ENCODE measurements at regions not wholly inside any gene's neighbourhood (a gene's known extent, or its start where the extent isn't known, plus 50 kb on each side); places are given as distances from the start of the nearest gene placed in this dataset.

DNA sequence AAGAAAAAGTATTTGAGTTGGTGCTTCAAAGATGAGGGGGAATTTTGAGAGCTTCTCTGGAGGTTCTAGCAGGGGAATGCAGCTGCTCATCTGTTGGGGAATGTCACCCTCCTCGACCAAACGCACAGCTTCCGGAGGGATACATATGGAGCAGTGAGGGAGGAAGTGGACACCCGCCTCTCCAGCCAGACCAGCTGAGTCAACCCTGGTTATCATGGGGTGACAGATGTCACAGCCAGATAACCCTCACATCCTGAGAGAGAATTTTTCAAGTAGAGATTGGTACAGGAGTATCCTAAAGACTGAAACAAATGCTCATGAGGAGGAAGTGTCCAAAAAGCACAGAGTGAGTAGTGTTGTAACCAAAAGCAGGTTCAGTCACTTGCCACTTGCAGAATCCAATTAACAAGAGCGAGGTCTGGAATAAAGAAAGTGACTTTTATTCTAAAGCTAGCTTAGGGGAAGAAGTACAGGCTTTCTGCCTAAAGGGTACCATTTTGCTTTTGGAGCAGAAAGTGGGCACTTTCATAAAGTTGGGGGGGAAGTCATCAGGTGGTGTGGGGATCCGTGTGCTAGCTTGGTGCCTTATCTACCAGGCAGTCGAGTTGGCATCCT is 395.2 kb downstream of the RAD51AP2 start:
- DNase-seq, result no peak

GRCh38 chr2:17115466-17115865 is 402.8 kb downstream of the RAD51AP2 start:
- no peak for DNase-seq

- DNase-seq, result no peak
Measured at GRCh38 chr2:17115042-17115441, 403.2 kb downstream of the RAD51AP2 start.

DNA sequence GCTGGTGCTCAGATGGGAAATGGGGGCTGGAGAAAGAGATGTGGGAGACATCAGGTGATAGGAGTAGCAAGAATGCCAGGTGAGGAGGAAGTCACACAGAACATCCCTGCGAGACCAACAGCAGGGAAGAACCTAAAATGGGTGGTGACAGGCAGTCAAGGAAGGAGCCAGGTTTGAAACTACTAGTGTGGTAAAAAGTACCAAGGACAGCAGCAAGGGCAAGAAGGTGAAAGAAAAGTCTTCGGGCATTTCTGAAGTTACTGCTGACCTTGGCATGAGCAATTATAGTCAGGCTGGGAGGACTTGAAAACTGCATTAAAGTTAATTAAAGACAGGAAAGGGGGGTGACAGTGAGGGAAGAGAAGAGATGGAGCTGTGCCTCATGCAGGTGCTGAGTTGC is 410.4 kb downstream of the RAD51AP2 start:
- no peak for DNase-seq

- DNase-seq, result no peak
Measured at GRCh38 chr2:17107151-17107550, 411.1 kb downstream of the RAD51AP2 start.

GRCh38 chr2:17106418-17106817 is 411.8 kb downstream of the RAD51AP2 start:
- DNase-seq, result no peak

DNA sequence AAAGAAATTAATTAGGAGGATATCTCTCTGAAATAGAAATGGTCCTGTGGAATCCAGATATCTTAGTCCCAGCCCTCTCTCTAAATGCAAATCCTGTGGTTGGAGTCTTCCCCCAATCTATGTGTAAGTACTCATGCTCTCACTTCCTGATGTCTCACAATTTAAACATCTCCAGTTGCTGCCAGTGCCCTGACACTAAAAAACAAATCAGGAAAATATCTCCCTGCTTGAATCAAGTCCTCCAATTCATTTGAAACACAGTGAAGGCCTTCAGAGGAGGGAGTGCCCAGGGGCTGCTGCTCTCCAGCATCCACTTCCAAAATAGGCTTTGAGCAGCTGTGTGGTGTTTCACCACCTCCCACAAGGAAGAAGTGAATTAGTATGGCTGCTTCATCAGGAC is 413.8 kb downstream of the RAD51AP2 start:
- DNase-seq, result no peak

GRCh38 chr2:17101596-17101995 is 416.6 kb downstream of the RAD51AP2 start:
- no peak for DNase-seq

- DNase-seq, result no peak
Measured at GRCh38 chr2:17101091-17101490, 417.1 kb downstream of the RAD51AP2 start.

DNA sequence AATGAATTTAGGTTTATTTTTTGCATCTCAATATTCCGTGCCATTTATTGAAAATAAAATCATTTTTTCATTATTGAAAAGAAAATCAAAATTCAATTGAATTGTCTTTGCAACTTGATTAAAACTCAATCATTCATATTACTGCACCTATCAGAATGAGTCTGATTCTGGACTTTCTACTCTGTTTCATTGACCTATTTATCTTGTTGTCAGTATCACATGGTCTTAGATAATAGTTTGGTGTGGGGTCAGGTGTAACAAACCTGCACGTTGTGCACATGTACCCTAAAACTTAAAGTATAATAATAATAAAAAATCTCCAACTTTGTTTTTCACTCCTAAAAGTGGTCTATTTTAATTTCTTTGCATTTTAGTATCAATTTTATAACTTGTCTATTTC is 422.9 kb downstream of the RAD51AP2 start:
- DNase-seq, result no peak

DNA sequence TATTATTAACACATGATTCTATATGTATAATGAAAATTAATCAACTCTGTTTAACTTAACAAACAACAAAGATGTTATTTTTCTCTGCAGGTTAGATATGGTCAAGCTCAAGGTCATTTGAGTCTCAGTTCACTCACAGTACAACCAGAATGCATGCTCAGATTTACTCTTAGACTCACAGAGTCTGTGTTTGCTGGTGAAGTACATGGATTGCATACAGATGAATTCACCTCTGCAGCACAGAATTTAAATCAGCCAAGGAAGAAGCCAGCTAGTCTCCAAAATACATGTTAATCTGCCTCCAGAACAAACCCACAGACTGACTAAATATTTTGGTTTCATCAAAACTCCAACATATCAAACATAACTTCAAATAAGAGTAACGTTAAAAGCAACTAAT is 424.5 kb downstream of the RAD51AP2 start:
- DNase-seq, result no peak

GRCh38 chr2:17086990-17087389 is 421.4 kb upstream of the CYRIA start:
- no peak for DNase-seq

GRCh38 chr2:17085546-17086202 is 420.0 kb upstream of the CYRIA start:
- DNase-seq, result no peak

DNA sequence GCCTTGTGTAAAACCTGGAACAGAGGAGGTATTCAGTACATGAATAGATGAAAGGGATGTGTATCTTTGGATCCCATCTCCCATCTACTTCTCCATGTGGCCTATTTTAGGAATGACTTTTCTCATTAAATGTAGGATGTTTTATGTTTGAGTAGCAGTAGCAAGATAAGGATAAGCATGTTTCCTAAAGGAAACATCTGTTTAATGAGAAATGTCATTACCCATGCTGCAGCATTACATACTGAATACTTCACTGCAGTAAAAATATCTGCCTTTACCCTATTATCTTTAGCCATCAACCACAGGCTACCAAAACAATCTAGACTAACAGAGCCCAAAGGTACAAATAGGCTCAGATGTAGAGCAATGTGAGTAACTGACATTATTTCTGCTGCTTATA is 419.2 kb upstream of the CYRIA start:
- no peak for DNase-seq

DNA sequence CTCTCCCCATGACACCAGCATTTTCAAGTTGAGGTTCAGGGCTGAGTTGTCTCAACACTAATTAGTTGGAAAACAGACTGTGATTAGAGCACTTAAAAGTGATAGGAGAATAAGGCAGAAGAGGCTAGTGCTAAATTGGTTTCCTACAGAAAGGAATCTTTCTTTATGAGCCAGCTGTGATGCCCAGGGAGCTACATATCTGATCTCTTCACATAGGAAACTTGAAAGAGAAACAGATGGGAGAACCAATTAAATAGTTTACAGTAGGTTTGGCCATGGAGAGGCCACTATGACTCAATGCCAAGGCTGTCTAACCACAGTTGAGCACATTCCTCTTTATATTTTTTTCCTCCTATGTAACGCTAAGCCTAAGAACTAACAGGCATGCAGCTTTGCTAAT is 418.3 kb upstream of the CYRIA start:
- DNase-seq, result no peak

DNA sequence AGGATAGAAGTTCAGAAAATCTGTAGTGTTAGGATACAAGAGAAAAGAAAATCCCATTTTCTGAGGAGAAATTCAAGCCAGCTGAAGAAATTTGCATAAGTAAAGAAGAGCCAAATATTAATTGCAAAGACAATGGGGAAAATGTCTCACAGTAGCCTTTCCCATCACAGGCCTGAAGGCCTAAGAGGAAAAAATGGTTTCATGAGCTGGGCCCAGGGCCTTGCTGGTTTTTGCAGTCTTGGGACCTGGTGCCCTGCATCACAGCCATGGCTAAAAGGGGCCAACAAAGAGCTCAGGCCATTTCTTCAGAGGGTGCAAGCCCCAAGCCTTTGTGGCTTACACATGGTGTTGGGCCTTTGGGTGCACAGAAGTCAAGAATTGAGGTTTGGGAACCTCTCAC is 413.6 kb upstream of the CYRIA start:
- no peak for DNase-seq

GRCh38 chr2:17076533-17076932 is 410.9 kb upstream of the CYRIA start:
- DNase-seq, result no peak

GRCh38 chr2:17070711-17071110 is 405.1 kb upstream of the CYRIA start:
- DNase-seq, result no peak

- DNase-seq, result no peak
Measured at GRCh38 chr2:17069564-17069963, 403.9 kb upstream of the CYRIA start.

GRCh38 chr2:17068021-17068420 is 402.4 kb upstream of the CYRIA start:
- no peak for DNase-seq

- DNase-seq, result no peak
Measured at GRCh38 chr2:17065536-17065935, 399.9 kb upstream of the CYRIA start.

DNA sequence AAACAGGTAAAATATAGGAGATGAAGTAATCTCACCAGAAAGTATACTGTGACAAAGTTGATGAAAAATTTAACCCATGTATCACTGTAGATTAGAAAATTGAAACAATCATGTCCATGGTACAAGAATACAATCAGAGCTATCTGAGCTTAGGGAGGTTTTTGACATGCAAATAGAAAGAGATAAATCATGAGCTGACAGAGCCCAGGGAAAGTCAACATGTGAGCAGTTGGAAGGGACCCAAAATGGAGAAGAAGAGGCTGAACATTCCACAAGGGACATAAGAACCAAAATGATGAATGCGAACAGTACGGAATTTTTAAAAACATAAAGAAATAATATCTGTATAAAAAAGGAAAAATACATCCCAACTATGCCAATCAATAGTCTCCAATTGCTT is 395.4 kb upstream of the CYRIA start:
- DNase-seq, result no peak

DNA sequence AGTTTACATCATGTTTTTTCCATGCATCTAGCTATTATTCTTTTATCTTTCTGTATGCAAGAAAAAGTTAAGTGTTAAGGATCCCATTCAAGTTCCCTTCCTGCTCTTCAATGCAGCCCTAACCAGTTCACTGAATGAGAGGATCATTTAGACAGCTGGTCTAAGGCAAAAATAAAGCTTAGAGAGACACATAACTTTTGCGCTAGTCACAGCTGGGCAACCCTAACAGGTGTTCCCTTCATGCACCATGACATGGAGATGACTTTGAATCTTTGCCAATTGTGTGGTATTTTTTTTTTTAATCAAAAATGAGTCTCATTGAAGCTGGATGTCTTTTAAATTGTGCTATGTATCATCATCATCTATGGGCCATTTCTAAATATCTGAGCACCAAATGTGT is 393.8 kb upstream of the CYRIA start:
- DNase-seq, result no peak

DNA sequence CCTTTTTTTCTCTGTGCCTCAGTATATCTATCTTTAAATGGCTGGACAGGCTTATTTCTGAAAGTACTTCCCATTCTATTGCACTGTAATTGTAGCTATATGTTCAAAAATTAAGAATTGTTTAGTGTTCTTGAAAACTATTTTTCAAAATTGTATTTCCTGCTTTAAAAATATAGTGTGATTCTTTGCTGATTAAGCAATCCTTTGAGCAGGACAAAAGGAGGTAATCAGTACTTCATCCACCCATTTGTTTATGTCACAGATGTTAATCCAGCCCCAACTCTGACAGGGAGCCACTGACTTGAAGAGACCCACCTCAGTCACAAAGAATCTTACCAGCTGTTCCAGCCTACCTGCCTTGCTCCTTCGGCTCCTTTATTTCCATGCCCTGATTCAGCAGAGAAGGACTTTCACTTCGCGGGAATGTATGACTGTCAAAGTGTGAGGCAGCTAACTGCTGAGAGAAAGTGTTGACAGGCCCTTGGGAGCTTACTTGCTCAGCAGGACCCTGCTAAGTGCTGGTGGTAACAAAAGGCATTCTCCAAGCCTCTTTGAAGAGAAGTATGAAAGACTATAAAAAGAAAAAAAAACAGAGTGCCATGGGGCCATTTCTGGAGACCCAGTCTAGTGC is 393.3 kb upstream of the CYRIA start:
- DNase-seq, result no peak

Data from CD4-positive, alpha-beta T cell treated with Interleukin-17A for 1 hour (primary cell).